Ecto neural progenitor cell (in vitro differentiated cells): ENCODE measurements at regions not wholly inside any gene's neighbourhood (a gene's known extent, or its start where the extent isn't known, plus 50 kb on each side); places are given as distances from the start of the nearest gene placed in this dataset.

Experiments
- DNase-seq: peaks from one replicate; pipeline ENCODE4 v3.0.0-alpha.2; 2018; ENCODE audit warnings: low spot score

GRCh38 chr13:81779876-81780275 is 1439.0 kb upstream of the SPRY2 start:
- no peak for DNase-seq

DNA sequence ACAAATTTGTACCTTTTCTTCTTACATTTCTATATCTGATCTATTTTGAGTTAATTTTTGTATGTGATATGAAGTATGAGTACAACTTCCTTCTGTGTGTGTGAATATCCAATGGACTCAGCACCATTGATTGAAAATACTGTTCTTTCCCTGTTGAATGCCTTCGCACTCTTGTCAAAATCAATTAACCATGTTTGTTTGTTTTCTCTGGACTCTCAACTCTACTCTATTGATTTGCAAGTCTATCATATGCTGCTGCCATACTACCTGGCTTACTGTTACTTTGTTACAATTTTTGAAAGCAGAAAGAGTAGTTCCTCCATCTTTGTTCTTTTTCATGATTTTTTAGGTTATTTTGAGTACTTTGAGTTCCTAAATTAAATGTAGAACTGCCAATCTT is 1437.4 kb upstream of the SPRY2 start:
- no peak for DNase-seq

DNA sequence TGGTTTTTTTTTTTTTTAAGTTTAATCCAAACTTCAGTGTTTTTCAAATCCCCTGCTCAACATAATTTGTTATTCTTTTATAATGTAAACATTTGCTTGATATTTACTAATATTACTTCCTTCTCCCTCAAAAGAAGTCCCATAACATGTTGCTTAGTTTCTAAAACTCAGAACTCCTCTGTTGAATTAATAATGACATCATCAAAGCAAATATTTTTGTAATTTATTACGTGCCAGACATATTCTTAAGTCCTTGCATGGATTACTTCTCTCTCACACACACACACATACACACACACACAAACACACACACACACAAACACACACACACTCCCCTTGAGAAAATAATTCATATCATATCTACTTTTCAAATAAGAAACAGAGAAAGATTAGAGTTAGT is 1432.3 kb upstream of the SPRY2 start:
- DNase-seq, result no peak

- no peak for DNase-seq
These were observed 1431.0 kb upstream of the SPRY2 start for GRCh38 chr13:81771951-81772350.

DNA sequence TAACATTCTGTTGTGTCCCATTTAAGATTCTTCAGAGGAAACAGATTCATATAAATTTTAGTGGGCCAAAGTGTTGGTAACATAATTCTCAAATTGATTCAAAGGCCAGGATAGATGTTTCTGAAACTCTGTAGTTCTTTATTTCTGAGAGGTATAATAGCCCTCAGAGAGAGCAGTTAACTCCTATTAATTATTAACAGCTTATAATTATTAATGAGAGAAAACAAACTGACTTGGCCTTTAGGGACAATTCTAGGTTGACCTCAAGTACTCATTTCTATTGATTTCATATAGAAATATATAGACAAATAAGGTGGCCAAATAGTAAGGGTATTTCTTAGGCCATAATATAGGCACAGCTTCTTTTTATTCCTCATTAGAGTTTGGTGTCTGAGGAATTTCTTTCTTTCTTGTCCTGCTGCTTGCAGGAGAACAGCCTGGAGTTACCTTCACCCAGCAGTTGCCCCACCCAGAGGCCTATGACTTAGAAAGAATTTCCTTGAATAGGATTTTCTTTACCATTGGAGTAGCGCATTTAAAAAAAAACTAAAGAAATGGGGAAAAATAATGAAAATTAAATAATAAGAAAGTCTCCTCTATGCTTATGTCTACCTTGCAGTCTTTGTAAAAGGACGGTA is 1430.1 kb upstream of the SPRY2 start:
- no peak for DNase-seq

DNA sequence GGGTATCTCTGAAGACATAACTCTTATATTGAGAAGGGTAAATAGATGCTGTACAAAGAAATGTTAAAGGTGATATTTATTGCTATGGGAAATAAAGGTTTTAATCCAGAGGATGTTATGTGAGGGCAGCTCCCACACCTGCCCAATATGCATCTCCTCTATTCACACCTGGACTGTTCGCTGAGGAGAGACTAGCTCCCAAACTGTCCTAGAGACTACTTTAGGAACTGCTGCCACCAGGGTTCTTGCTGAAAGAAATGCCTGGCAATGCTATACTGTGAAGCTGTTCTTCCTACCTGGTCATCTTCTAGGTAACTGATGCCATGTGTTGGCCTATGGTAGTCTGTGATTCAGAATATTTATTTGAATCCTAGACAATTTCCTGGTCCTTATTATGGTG is 1421.5 kb upstream of the SPRY2 start:
- DNase-seq, result no peak

GRCh38 chr13:81760316-81760715 is 1419.4 kb upstream of the SPRY2 start:
- DNase-seq, result no peak

DNA sequence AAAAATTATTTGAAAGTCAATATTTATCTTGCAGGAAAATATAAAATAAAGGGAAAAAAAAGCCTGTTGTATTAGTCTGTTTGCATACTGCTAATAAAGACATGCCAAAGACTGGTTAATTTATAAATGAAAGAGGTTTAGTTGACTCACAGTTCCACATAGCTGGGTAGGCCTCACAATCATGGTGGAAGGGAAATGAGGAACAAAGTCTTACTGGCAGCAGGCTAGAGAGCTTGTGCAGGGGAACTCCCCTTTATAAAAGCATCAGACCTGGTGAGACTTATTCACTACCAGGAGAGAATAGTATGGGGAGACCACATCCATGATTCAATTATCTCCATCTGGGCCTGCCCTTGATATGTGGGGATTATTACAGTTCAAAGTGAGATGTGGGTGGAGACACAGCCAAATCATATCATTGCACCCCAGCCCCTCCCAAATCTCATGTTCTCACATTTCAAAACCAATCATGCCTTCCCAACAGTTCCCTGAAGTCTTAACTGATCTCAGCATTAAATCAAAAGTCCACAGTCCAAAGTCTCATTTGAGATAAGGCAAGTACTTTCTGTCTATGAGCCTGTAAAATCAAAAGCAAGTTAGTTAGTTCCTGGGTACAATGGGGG is 1416.5 kb upstream of the SPRY2 start:
- DNase-seq, result no peak

DNA sequence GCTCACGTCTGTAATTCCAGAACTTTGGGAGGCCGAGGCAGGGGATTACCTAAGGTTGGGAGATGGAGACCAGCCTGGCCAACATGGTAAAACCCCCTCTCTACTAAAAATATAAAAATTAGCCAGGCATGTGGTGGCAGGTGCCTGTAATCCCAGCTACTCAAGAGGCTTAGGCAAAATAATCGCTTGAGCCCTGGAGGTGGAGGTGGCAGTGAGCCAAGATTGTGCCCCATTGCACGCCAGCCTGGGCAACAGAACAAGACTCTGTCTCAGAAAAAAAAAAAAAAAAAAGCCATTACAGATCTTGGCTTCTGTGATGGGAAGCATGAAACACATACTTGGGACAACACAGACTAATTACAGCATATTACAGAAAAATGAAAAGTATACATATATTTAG is 1404.5 kb upstream of the SPRY2 start:
- DNase-seq, result no peak

DNA sequence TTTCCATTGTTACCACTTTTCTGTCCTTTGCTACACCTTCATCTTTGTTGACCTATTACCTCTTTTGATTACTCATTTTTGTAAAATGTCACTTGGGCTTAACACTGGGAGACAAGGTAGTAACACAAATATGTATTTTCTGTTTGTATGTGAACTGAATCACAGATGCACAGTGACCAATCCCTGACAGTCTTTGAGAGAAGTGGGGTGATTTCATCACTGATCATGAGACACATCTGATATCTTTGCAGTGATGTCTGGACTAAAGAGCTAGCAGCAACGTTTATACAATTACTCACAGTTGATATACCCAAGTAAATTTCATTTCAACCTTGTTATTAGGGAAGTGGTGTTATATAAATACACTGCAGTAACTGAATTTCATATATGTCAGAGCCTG is 1397.4 kb upstream of the SPRY2 start:
- no peak for DNase-seq

GRCh38 chr13:81726037-81726726 is 1385.3 kb upstream of the SPRY2 start:
- no peak for DNase-seq

DNA sequence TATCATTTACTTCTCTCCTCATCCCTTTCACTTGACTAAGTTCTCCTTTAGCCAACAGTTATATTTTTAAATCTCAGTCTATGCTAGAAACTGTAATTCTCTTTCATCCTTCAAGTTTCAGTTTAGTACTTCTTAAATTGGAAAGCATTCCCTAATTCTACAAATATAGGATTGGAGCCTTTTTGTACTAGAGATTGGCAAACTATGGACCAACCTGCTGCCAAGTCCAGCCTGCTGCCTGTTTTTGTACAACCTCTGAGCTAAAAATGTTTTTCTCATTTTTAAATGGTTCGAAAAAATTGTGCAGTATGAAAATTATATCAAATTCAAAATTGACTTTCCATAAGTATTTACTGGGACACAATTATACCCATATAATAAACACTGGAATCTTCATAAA is 1381.5 kb upstream of the SPRY2 start:
- DNase-seq, result no peak

- DNase-seq, result no peak
These were observed 1380.5 kb upstream of the SPRY2 start for GRCh38 chr13:81721400-81721799.

DNA sequence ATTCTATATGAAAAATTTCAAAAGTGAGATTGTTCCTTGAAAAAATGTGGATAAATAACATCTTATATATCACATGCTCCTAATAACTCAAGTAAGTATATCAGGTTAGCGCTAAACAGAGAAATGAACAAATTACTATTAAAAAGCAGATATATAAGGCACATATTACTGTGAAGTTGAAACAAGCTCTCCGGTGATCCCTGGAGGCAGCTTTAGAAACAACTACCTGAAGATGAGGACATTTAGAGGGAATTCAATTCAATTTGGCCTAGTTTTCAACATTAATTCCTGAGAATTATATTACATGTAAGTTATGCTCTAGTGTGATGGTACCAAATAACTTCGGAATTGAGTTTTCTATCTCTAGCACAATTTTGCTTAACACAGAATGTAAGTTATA is 1373.6 kb upstream of the SPRY2 start:
- DNase-seq, result no peak

- DNase-seq, result no peak
These were observed 1372.3 kb upstream of the SPRY2 start for GRCh38 chr13:81713201-81713600.

GRCh38 chr13:81697826-81698225 is 1356.9 kb upstream of the SPRY2 start:
- DNase-seq, result no peak

GRCh38 chr13:81686877-81687276 is 1346.0 kb upstream of the SPRY2 start:
- no peak for DNase-seq

DNA sequence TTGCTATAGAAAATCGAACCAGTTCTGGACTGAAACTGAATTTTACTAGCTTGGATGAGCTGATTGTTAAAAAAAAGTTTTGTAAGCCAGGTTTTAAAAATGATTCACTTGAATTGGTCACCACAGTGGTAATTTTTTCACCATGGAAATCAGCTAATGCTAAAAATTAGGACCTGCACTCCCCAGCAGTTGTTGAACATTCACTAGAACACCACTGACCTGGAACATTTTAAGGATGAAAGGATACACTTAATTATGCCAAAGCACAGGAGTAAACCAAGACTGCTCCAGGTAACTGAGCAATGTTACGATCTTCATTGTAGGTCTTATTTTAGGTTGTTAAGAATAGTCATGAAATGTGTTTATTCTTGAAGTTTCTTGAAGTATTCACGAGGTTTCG is 1342.6 kb upstream of the SPRY2 start:
- no peak for DNase-seq

DNA sequence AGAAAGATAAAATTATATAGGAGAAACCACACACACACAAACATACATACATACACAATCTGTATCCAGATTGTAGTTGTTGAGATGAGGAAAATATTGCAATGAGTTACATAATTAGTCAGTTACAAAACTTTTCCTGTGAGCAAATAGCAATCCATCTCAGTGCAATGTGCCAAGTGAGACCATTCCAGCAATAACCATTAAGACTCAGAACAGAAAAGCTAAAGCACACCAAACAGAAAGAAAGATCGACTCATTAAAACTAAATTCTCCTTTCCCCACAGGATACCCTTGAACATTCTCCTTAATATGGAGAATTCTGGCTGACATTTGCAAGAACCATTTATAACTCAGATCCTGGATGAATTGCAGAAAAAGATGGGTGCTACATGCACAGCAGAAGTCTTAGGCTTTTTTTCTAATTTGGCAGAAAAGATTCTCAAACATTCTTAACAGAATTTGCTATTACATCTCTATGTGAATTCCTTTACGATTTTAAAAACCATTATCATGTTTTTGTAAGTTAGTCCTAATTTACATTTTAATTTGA is 1341.2 kb upstream of the SPRY2 start:
- no peak for DNase-seq

DNA sequence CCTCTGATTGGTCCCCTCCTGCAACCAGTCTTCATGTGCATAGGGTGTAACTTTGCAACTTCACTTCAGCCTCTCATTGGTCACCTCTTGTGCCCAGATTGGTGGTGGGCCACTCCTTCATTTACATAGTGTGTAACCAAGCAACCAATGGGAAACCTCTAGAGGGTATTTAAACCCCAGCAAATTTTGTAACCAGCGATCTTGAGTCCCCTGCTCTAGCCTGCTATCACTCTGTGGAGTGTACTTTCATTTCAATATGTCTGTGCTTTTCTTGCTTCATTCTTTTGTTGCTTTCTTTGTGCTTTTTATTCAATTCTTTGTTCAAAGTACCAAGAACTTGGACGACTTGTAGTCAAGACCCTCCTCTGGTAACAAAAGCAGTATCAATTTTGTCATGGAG is 1336.9 kb upstream of the SPRY2 start:
- no peak for DNase-seq

DNA sequence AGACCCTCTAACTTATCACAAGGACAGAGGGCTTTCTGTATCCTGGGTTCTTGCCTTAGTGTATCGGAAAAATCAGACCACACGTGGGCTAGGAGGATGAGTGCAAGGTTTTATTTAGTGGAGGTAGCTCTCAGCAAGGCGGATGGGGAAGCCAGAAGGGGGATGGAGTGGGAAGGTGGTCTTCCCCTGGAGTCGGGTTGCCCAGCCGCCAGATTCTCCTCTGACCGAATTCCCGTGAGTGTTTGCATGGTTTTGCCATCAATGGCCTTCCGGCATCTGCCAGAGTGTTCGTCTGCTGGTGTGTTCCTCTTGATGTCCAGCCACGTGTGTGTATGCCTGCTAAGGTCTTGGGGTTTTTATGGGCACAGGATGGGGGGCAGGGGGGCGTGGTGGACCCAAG is 1335.1 kb upstream of the SPRY2 start:
- DNase-seq, result no peak

DNA sequence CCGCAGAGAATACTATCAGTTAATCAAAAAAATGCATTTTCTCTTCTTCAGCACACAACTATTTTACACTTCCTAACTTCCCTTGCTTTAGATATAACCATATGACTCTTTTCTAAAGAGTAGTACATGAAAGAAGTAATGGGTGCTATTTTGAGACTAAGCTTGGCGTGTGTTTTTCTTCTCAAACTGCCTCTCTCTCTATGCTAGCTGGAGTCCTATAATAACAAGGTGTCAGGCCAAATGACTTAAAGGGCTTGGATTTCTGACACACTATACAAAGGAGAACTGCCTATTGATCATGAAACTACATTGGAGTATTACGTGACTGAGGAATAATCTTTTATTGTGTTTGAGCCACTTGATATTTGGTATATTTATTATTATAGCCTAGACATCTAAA is 1330.1 kb upstream of the SPRY2 start:
- DNase-seq, result no peak

GRCh38 chr13:81670048-81670447 is 1329.1 kb upstream of the SPRY2 start:
- DNase-seq, result no peak
